Liver (tissue), 3 donors: ENCODE measurements at regions not wholly inside any gene's neighbourhood (a gene's known extent, or its start where the extent isn't known, plus 50 kb on each side); places are given as distances from the start of the nearest gene placed in this dataset.

ENCODE experiments used
- CTCF ChIP-seq: fragments of 150-350 bp; IDR thresholded peaks from 2 replicates; pipeline ENCODE4 v1.5.1; 2017; ENCODE audit warnings: improper control_type of control experiment, low read depth, low read length; ENCODE audit not compliant: missing input control
- FOXA1 ChIP-seq: IDR thresholded peaks from 2 replicates; pipeline ENCODE4 v1.6.1; 2016; ENCODE audit warnings: antibody characterized with exemption
- JUND ChIP-seq, 2 donors: IDR thresholded peaks; 2 replicates each; pipeline ENCODE4 v1.6.1; 2016; ENCODE audit warnings: antibody characterized with exemption in 2 of 2
- RAD21 ChIP-seq, 2 donors: IDR thresholded peaks; 2 replicates each; pipeline ENCODE4 v1.6.1; 2016; ENCODE audit warnings: antibody characterized with exemption in 2 of 2, mild to moderate bottlenecking in 2 of 2
- TAF1 ChIP-seq: conservative IDR thresholded peaks from 2 replicates; pipeline ENCODE4 v1.6.1; 2016; ENCODE audit warnings: antibody characterized with exemption, mild to moderate bottlenecking
- TF ChIP-seq, protein P1 (sequence below): IDR thresholded peaks from 2 replicates; pipeline ENCODE4 v1.6.1; 2016; ENCODE audit warnings: antibody characterized with exemption, mild to moderate bottlenecking
- TF ChIP-seq, protein P2 (sequence below): IDR thresholded peaks from 2 replicates; pipeline ENCODE4 v1.6.1; 2016; ENCODE audit warnings: antibody characterized with exemption
- donor health status: healthy.
- donor health status: healthy.

GRCh38 chr7:63031838-63032436, 966.7 kb upstream of the ZNF722 start:
- TF ChIP-seq TAF1 (no peak), CTCF (no peak), FOXA1 (no peak), JUND (IDR thresholded peaks at IDR 0.05) (no peak), RAD21 (IDR thresholded peaks at IDR 0.05) (no peak)
- TF ChIP-seq, protein P1, sequence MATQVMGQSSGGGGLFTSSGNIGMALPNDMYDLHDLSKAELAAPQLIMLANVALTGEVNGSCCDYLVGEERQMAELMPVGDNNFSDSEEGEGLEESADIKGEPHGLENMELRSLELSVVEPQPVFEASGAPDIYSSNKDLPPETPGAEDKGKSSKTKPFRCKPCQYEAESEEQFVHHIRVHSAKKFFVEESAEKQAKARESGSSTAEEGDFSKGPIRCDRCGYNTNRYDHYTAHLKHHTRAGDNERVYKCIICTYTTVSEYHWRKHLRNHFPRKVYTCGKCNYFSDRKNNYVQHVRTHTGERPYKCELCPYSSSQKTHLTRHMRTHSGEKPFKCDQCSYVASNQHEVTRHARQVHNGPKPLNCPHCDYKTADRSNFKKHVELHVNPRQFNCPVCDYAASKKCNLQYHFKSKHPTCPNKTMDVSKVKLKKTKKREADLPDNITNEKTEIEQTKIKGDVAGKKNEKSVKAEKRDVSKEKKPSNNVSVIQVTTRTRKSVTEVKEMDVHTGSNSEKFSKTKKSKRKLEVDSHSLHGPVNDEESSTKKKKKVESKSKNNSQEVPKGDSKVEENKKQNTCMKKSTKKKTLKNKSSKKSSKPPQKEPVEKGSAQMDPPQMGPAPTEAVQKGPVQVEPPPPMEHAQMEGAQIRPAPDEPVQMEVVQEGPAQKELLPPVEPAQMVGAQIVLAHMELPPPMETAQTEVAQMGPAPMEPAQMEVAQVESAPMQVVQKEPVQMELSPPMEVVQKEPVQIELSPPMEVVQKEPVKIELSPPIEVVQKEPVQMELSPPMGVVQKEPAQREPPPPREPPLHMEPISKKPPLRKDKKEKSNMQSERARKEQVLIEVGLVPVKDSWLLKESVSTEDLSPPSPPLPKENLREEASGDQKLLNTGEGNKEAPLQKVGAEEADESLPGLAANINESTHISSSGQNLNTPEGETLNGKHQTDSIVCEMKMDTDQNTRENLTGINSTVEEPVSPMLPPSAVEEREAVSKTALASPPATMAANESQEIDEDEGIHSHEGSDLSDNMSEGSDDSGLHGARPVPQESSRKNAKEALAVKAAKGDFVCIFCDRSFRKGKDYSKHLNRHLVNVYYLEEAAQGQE, result no peak
- TF ChIP-seq, protein P2, sequence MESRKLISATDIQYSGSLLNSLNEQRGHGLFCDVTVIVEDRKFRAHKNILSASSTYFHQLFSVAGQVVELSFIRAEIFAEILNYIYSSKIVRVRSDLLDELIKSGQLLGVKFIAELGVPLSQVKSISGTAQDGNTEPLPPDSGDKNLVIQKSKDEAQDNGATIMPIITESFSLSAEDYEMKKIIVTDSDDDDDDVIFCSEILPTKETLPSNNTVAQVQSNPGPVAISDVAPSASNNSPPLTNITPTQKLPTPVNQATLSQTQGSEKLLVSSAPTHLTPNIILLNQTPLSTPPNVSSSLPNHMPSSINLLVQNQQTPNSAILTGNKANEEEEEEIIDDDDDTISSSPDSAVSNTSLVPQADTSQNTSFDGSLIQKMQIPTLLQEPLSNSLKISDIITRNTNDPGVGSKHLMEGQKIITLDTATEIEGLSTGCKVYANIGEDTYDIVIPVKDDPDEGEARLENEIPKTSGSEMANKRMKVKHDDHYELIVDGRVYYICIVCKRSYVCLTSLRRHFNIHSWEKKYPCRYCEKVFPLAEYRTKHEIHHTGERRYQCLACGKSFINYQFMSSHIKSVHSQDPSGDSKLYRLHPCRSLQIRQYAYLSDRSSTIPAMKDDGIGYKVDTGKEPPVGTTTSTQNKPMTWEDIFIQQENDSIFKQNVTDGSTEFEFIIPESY, result no peak
